ENCODE measurements at regions not wholly inside any gene's neighbourhood (a gene's known extent, or its start where the extent isn't known, plus 50 kb on each side); places are given as distances from the start of the nearest gene placed in this dataset.
"Not testable (repeated sequence)": the region's sequence is repeated elsewhere in the genome, so short reads cannot be mapped to it uniquely, and the experiment has no call there.

DNA sequence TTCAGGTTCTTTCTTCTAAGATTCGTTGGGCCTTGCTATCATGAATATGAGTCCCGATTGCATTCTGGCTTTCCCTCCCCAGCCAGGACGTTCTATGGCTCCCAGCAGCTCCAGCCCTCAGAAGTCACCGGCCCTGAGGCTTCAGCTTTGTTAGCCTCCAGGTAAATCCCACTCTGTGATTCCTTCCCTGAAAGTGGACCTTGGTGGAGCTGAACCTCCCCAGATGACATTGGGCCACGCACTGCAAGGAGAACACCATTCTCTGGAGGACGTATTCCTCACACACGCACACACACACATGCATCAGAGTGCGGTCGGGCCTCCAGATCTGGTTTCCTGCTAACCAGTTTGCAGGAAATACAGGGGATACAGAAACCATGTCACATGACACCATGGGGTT lies 487.3 kb upstream of the CDH4 start:
- Histone ChIP-seq H3K36me3 (replicated peaks) (no peaks in the 10 kb centered on the region), H3K4me3 (no peak overlapping the region), H3K27me3 (ENCODE audit: low read depth) (no peaks in the 10 kb centered on the region), H3K9me3 (no peaks in the 10 kb centered on the region), H3K4me1 (no peaks in the 10 kb centered on the region)
- in situ Hi-C loops (cut with MboI; ENCODE audit: low sequenced_read_pairs), result no loop called here
- no peak for DNase-seq (ENCODE audit: low spot score in 2 of 2)

DNA sequence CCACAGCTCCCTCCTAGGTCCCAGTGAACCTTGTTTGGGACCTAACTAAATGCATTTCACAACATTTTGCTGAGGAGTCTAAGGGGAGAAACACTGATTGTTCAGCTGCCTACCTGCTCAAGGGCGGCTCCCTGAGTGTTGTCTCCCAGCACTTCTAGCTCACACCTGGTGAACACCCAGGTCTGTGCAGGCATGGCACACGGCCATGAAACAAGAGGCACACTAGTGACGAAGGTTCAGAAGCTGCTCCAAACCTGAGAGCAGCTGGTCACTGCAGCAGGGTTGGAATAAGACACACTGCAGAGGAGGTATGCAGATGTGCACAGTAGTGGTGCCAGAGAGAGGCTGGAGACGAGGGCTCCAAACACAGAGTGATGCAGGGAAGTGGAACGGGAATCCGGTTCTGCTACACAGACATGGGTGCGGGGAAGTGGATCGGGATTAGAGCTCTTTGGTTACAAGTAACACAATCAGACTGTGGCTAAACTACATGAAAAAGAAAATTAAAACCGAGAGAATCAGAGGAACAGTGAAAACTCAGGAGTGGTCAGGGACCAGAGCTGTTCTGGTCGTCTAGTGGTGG lies 486.1 kb upstream of the CDH4 start:
- no peaks in the 10 kb centered on the region for H3K36me3 ChIP-seq (replicated peaks)
- H3K4me3 ChIP-seq, result no peak overlapping the region
- DNase-seq (ENCODE audit: low spot score in 2 of 2), result no peak
- H3K27me3 ChIP-seq (ENCODE audit: low read depth), result no peaks in the 10 kb centered on the region
- H3K9me3 ChIP-seq, result no peaks in the 10 kb centered on the region
- no peaks in the 10 kb centered on the region for H3K4me1 ChIP-seq
- in situ Hi-C loops (cut with MboI; ENCODE audit: low sequenced_read_pairs), result no loop called here

DNA sequence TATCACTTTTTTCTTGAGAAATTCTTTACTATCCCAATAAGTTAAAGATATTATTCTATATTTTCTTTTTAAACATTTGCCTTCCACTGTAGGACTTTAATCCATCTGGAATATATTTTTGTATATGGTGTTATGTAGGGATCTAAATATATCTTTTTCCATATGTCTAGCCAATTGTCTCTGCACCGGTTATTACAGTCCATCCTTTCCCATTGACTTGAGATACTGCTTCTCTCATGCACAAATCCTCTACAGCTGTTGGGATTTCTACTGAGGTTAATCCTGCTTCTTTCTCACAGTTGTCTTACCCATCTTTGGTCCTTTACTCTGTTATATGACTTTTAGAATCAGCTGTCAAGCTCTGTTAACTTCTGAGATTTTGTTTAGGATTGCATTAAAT lies 483.8 kb upstream of the CDH4 start:
- H3K9me3 ChIP-seq, result no peaks in the 10 kb centered on the region
- no peaks in the 10 kb centered on the region for H3K36me3 ChIP-seq (replicated peaks)
- H3K4me1 ChIP-seq, result no peaks in the 10 kb centered on the region
- H3K4me3 ChIP-seq, result no peak overlapping the region
- H3K27me3 ChIP-seq (ENCODE audit: low read depth), result no peaks in the 10 kb centered on the region
- DNase-seq (ENCODE audit: low spot score in 2 of 2), result no peak
- in situ Hi-C loops (cut with MboI; ENCODE audit: low sequenced_read_pairs), result no loop called here

DNA sequence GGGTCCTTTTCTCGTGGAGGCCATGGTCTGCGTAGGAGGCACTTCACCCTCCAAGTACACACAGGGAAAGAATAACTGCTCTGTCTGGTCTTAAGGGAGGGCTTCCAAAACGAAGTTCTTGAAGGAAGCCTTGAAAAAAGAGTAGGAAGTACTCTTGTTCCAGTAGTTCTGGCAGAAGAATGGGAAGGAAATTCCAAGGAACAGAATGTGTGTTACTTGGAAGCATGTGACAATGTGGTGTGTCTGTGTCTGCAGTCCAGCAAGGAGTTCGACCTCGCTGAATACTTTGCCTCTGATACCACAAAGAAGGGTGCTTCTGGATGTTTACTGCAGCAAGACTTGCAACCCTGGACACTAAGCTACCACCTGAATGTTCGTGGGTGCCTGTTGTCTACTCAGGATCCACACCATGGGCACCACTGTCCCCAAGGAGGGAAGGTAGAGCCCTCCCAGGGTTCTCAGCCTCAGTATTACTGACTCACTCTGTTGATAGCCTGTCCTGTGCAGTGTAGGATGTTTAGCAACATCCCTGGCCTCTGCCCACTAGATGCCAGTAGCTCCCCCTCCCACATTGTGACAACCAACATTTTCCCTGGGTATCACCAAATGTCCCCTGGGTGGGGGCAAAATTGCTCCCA lies 471.6 kb upstream of the CDH4 start:
- no peaks in the 10 kb centered on the region for H3K4me1 ChIP-seq
- H3K9me3 ChIP-seq, result no peaks in the 10 kb centered on the region
- in situ Hi-C loops (cut with MboI; ENCODE audit: low sequenced_read_pairs), result no loop called here
- H3K4me3 ChIP-seq, result no peak overlapping the region
- no peaks in the 10 kb centered on the region for H3K36me3 ChIP-seq (replicated peaks)
- DNase-seq (ENCODE audit: low spot score in 2 of 2), result no peak
- H3K27me3 ChIP-seq (ENCODE audit: low read depth), result no peaks in the 10 kb centered on the region

DNA sequence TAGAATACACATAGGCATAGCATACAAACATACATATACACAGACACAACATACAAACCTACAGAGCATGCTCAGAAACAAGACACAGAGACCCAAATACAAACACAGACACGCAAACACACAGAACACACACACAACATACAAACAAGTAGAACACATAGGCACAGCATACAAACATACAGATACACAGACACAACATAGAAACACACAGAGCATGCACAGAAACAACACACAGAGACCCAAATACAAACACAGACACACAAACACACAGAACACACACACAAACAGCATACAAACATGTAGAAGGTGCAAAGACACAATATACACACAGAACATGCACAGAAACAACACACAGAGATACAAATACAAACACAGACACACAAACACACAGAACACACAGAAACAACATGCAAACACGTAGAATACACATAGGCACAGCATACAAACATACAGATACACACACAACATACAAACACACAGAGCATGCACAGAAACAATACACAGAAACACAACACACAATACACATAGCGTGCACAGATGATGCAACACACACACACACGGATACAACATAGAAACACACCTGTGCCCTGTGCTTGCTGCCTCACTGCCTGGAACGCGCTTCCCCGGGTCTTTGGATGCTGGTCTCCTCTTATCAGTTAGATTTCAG lies 469.0 kb upstream of the CDH4 start:
- H3K27me3 ChIP-seq (ENCODE audit: low read depth), result no peaks in the 10 kb centered on the region
- H3K36me3 ChIP-seq (replicated peaks), result no peaks in the 10 kb centered on the region
- DNase-seq (ENCODE audit: low spot score in 2 of 2), result no peak
- H3K9me3 ChIP-seq, result no peaks in the 10 kb centered on the region
- in situ Hi-C loops (cut with MboI; ENCODE audit: low sequenced_read_pairs), result no loop called here
- H3K4me3 ChIP-seq, result no peak overlapping the region
- no peaks in the 10 kb centered on the region for H3K4me1 ChIP-seq

DNA sequence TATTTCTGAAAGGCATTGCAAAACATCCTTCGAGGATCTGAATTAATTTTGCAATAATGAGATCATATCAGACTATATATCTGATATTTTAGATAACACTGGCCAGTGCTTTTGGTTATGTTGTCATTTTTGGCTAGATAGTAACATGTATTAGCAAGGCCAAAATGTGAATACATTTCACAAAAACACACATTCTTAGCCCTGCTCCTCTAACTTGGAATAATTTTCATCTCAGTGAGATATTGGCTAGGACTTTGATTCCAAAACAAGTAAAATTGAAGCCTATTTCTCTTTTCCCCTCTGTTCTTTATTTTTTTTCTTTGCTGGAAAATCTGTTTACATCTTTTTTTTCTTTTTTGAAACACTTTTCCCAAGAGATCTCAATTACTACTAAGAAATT lies 466.8 kb upstream of the CDH4 start:
- no peak for DNase-seq (ENCODE audit: low spot score in 2 of 2)
- H3K9me3 ChIP-seq, result no peaks in the 10 kb centered on the region
- in situ Hi-C loops (cut with MboI; ENCODE audit: low sequenced_read_pairs), result no loop called here
- no peaks in the 10 kb centered on the region for H3K36me3 ChIP-seq (replicated peaks)
- no peaks in the 10 kb centered on the region for H3K27me3 ChIP-seq (ENCODE audit: low read depth)
- H3K4me1 ChIP-seq, result no peaks in the 10 kb centered on the region
- no peak overlapping the region for H3K4me3 ChIP-seq

DNA sequence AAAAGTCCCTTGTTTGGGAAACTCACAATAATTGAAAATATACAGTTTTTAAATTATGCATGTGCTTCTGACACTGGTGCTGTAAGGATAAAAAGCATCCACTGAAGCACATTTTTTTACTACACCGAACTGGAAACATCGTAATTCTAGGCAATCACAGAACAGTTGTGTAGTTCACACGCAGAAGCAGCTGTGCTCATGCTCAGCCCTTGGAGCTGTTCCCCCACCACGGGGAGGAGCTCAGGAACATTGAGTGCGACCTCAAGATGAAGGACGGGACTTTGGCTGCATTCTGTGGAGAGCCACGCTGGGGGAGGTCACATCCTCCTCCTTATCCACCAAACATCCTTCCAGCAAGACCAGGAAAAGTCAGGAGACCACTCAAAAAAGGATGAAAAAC lies 466.3 kb upstream of the CDH4 start:
- in situ Hi-C loops (cut with MboI; ENCODE audit: low sequenced_read_pairs), result no loop called here
- Histone ChIP-seq H3K4me3 (no peak overlapping the region), H3K4me1 (no peaks in the 10 kb centered on the region), H3K27me3 (ENCODE audit: low read depth) (no peaks in the 10 kb centered on the region), H3K9me3 (no peaks in the 10 kb centered on the region), H3K36me3 (replicated peaks) (no peaks in the 10 kb centered on the region)
- DNase-seq (ENCODE audit: low spot score in 2 of 2), result no peak

DNA sequence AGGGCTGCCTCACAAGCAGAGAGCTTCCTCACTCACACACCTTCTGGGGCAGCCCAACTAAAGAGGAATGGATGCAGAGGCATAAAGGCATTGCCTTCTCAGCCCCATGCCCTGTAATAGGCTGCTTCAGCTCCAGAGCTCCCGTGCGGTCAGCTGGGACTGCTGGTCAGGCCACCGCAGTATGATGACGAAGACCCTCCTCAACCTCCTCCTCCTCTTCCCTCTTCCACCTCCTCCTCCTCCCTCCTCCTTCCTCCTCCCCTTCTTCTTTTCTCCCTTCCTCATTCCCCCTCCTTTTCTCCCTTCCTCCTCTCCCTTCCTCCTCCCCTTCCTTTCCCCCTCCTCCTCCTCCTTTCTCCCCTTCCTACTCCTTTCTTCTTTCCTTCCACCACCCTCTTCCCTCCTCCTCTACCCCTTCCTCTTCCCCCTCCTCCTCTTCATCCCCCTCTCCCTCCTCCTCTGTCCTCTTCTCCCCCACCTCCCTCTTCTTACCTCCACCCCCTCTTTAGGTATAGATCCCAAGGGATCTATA lies 465.3 kb upstream of the CDH4 start:
- H3K9me3 ChIP-seq, result no peaks in the 10 kb centered on the region
- H3K27me3 ChIP-seq (ENCODE audit: low read depth), result no peaks in the 10 kb centered on the region
- no peaks in the 10 kb centered on the region for H3K36me3 ChIP-seq (replicated peaks)
- no peak for DNase-seq (ENCODE audit: low spot score in 2 of 2)
- in situ Hi-C loops (cut with MboI; ENCODE audit: low sequenced_read_pairs), result no loop called here
- no peak overlapping the region for H3K4me3 ChIP-seq
- no peaks in the 10 kb centered on the region for H3K4me1 ChIP-seq

DNA sequence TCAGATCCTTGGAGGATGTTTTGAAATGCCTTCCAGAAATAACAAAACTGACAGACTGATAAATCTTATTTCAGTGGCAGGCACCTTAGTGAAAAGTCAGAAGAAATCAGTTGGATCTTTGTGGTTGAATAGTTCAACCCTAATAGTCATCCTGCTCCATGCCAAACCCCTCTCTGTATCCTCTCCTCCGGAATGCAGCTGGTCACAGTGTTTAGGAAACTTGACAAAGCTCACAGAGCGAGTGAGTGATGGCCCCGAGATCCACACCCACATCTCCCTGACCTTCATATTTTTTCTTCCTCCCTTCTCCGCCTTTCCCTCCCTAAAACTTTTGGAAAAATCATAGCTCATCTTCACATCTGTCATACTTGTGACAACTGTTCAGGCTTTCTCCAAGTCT lies 464.8 kb upstream of the CDH4 start:
- no peaks in the 10 kb centered on the region for H3K36me3 ChIP-seq (replicated peaks)
- no peak overlapping the region for H3K4me3 ChIP-seq
- H3K27me3 ChIP-seq (ENCODE audit: low read depth), result no peaks in the 10 kb centered on the region
- H3K9me3 ChIP-seq, result no peaks in the 10 kb centered on the region
- no peaks in the 10 kb centered on the region for H3K4me1 ChIP-seq
- DNase-seq (ENCODE audit: low spot score in 2 of 2), result no peak
- in situ Hi-C loops (cut with MboI; ENCODE audit: low sequenced_read_pairs), result no loop called here

DNA sequence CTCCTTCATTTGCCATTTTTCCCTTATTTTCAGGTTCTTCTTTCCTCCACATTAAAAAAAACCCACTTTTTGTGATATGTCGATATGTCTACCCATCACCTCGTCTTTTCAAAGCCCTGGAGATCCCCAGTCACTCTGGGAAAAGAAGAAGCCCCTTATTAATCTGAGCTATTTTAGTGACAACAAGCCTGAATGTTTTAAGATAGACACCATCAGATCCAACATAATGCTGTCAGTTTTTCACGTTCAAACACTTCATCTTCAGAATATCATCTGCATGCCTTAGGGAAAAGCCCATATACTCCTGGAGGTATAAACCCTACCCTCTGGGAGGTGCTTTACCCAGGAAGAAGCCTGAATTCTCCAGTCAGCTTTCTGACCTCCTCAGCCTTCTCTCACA lies 464.0 kb upstream of the CDH4 start:
- Histone ChIP-seq H3K4me1 (no peaks in the 10 kb centered on the region), H3K9me3 (no peaks in the 10 kb centered on the region)
- in situ Hi-C loops (cut with MboI; ENCODE audit: low sequenced_read_pairs), result no loop called here

DNA sequence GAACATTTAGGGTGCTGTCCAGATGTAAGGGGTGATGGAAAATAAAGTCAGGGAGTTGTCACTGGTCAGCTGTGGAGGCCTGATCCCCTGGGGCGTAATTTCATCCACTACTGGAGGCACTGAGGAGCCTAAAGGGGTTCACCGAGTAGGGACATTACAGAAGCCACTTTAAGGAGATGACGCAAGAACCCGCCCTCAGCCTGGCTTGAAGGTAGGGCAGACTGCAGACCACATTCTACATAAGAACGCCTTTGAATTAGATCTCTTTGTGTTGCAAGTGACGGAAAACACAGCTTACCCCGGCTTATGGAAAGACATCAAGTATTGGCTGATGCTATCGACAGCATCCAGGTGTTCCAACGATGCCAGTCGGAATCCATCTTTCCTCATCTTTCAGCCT lies 462.7 kb upstream of the CDH4 start:
- DNase-seq (ENCODE audit: low spot score in 2 of 2), result no peak
- no peaks in the 10 kb centered on the region for H3K9me3 ChIP-seq
- no peaks in the 10 kb centered on the region for H3K27me3 ChIP-seq (ENCODE audit: low read depth)
- no peaks in the 10 kb centered on the region for H3K4me1 ChIP-seq
- H3K36me3 ChIP-seq (replicated peaks), result no peaks in the 10 kb centered on the region
- no peak overlapping the region for H3K4me3 ChIP-seq
- in situ Hi-C loops (cut with MboI; ENCODE audit: low sequenced_read_pairs), result no loop called here

More for the DNA sequence above, 464.0 kb upstream of the CDH4 start:
- H3K36me3 ChIP-seq (replicated peaks), result no peaks in the 10 kb centered on the region
- H3K27me3 ChIP-seq (ENCODE audit: low read depth), result no peaks in the 10 kb centered on the region
- H3K4me3 ChIP-seq, result no peak overlapping the region
- DNase-seq (ENCODE audit: low spot score in 2 of 2), result no peak

DNA sequence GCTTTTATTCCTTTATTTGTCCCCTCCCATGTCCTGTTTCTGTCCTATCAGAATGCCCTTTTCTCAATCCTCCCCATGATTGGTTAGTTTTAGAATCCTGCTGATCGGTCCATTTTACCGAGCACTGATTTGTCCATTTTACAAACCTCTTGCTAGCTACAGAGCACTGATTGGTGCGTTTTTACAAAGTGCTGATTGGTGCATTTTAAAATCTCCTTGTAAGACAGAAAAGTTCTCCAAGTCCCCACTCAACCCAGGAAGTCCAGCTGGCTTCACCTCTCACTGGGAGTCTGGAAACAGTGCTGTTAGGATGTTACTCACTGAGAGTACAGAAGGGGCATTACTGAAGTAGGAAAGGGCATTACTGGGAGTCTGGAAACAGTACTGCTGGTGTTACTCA lies 461.7 kb upstream of the CDH4 start:
- H3K4me3 ChIP-seq; H3K27me3 ChIP-seq (ENCODE audit: low read depth); H3K4me1 ChIP-seq; DNase-seq (ENCODE audit: low spot score in 2 of 2); in situ Hi-C loops (cut with MboI; ENCODE audit: low sequenced_read_pairs); H3K36me3 ChIP-seq (replicated peaks); H3K9me3 ChIP-seq: not testable (repeated sequence)

DNA sequence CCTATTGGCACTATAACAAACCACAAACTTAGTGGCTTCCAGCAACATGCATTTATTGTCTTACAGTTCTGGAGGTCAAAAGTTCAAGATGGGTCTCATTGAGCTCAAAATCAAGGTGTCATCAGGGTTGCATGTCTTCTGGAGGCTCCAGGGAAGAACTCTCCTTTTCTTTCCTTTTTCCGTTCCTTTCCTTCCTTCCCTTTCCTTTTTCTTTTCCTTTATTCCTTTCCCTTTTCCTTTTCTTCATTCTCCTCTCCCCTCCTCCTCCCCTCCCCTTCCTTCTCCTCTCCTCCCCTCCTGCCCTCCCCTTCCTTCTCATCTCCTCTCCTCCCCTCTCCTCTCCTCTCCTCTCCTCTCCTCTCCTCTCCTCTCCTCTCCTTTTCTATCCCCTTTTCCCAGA lies 460.2 kb upstream of the CDH4 start:
- DNase-seq (ENCODE audit: low spot score in 2 of 2), result no peak
- no peaks in the 10 kb centered on the region for H3K36me3 ChIP-seq (replicated peaks)
- no peaks in the 10 kb centered on the region for H3K27me3 ChIP-seq (ENCODE audit: low read depth)
- H3K4me1 ChIP-seq, result no peaks in the 10 kb centered on the region
- H3K4me3 ChIP-seq, result no peak overlapping the region
- H3K9me3 ChIP-seq, result 0 out of 2 replicates have a peak, but pooled peaks cover 2% of the 10 kb centered on the region
- in situ Hi-C loops (cut with MboI; ENCODE audit: low sequenced_read_pairs), result no loop called here

DNA sequence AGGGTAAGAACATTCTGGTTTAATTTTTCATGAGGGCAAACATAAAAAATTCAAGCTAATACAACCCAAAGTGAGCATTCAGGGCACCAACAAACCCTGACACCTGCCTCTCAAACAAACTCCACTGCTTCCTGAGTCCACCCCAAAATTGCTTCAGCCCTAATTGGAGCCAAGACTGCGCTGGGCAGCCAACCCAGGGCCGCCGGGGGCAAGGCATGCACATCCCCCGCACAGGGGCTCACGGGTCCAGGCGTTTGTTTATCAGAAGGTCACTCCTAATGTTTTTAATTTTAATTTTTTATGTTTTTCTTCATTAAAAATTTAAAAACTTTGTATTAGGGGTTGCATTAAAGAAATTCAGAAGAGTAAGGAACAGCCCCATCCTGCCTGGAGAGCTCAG lies 459.1 kb upstream of the CDH4 start:
- in situ Hi-C loops (cut with MboI; ENCODE audit: low sequenced_read_pairs), result no loop called here
- H3K4me3 ChIP-seq, result no peak overlapping the region
- no peak for DNase-seq (ENCODE audit: low spot score in 2 of 2)
- no peaks in the 10 kb centered on the region for H3K4me1 ChIP-seq
- H3K9me3 ChIP-seq, result 0 out of 2 replicates have a peak, but pooled peaks cover 2% of the 10 kb centered on the region
- H3K27me3 ChIP-seq (ENCODE audit: low read depth), result no peaks in the 10 kb centered on the region
- no peaks in the 10 kb centered on the region for H3K36me3 ChIP-seq (replicated peaks)
